ENCODE measurements at regions not wholly inside any gene's neighbourhood (a gene's known extent, or its start where the extent isn't known, plus 50 kb on each side); places are given as distances from the start of the nearest gene placed in this dataset.

- Histone ChIP-seq H3K27me3 (ENCODE audit: control insufficient read depth, low read length) (no peaks in the 10 kb centered on the region), H3K27ac (ENCODE audit: low read depth, low read length) (no peak overlapping the region), H3K36me3 (ENCODE audit: control insufficient read depth, low read length) (peaks cover 19% of the 10 kb centered on the region), H3K9me2 (replicated peaks; ENCODE audit: control insufficient read depth, low read length) (no peaks in the 10 kb centered on the region), H3K79me2 (ENCODE audit: control insufficient read depth, low read length) (no peaks in the 10 kb centered on the region), H3K4me1 (ENCODE audit: control insufficient read depth, low read length) (peaks cover 56% of the 10 kb centered on the region), H3K4me2 (ENCODE audit: low read length) (0 out of 2 replicates have a peak overlapping the region, but pooled peaks have one; percentile 5), H3K9me3 (ENCODE audit: control insufficient read depth, insufficient read depth, low read length) (no peaks in the 10 kb centered on the region), H4K20me1 (ENCODE audit: control insufficient read depth, insufficient read depth, low read depth, low read length) (no peaks in the 10 kb centered on the region), H3F3A (ENCODE audit: control insufficient read depth, insufficient read depth) (no peaks in the 10 kb centered on the region), H3K4me3 (ENCODE audit: low read length) (no peak overlapping the region)
- TF ChIP-seq, protein P1, sequence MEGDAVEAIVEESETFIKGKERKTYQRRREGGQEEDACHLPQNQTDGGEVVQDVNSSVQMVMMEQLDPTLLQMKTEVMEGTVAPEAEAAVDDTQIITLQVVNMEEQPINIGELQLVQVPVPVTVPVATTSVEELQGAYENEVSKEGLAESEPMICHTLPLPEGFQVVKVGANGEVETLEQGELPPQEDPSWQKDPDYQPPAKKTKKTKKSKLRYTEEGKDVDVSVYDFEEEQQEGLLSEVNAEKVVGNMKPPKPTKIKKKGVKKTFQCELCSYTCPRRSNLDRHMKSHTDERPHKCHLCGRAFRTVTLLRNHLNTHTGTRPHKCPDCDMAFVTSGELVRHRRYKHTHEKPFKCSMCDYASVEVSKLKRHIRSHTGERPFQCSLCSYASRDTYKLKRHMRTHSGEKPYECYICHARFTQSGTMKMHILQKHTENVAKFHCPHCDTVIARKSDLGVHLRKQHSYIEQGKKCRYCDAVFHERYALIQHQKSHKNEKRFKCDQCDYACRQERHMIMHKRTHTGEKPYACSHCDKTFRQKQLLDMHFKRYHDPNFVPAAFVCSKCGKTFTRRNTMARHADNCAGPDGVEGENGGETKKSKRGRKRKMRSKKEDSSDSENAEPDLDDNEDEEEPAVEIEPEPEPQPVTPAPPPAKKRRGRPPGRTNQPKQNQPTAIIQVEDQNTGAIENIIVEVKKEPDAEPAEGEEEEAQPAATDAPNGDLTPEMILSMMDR (IDR thresholded peaks at IDR 0.05; ENCODE audit: low read depth, low read length, poor library complexity, severe bottlenecking) = no peak
- no peak for TF ChIP-seq EZH2phosphoT487 (IDR thresholded peaks at IDR 0.05; ENCODE audit: borderline replicate concordance, low read length)
Measured at GRCh38 chr12:89935850-89936249, 227.2 kb upstream of the ATP2B1 start.

DNA sequence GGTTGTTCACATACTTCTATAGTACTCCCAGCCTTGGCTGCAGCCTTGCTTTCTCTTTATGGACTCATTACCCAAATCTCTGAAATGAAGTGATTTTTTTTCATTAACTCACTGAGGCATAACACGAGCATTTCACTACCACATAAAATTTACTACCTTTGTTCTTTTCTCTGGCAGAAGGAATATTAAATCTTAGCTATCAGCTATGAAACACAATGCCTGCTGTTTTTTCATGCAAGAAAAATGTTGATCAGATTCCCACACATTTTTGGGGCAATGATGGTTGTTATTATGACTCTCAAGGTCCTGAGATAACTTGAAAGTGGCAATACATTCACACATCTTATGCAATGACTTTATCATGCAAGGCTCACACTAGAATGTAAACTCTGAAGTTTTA, 225.3 kb upstream of the ATP2B1 start:
- Histone ChIP-seq H3K27me3 (ENCODE audit: control insufficient read depth, low read length) (no peaks in the 10 kb centered on the region), H3K4me2 (ENCODE audit: low read length) (no peak overlapping the region)

DNA sequence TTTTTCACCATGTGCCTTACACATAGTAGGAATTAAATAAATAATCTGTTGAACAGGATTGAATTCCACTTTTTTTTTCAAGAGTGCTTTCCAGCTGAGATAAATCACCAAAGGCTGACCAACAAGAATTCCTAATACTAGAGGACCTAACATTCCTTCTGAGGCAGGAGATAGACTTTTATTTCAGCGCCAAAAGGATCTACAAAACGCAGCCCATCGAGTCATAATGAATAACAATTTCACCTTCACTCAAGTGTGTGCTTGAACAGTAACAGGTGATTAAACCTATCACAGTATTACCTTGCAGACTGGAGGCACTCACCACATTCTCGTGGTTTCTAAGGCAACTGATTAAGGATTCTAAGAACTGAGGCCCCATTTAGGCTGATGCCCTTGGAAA, 224.3 kb upstream of the ATP2B1 start:
- H3K36me3 ChIP-seq (ENCODE audit: control insufficient read depth, low read length) = peaks cover 26% of the 10 kb centered on the region
- no peaks in the 10 kb centered on the region for H4K20me1 ChIP-seq (ENCODE audit: control insufficient read depth, insufficient read depth, low read depth, low read length)
- TF ChIP-seq, protein P1 (IDR thresholded peaks at IDR 0.05; ENCODE audit: low read depth, low read length, poor library complexity, severe bottlenecking) = no peak
- no peak for TF ChIP-seq EZH2phosphoT487 (IDR thresholded peaks at IDR 0.05; ENCODE audit: borderline replicate concordance, low read length)
- no peak overlapping the region for H3K27ac ChIP-seq (ENCODE audit: low read depth, low read length)
- no peaks in the 10 kb centered on the region for H3K27me3 ChIP-seq (ENCODE audit: control insufficient read depth, low read length)
- H3F3A ChIP-seq (ENCODE audit: control insufficient read depth, insufficient read depth) = peaks cover 10% of the 10 kb centered on the region
- no peaks in the 10 kb centered on the region for H3K9me3 ChIP-seq (ENCODE audit: control insufficient read depth, insufficient read depth, low read length)
- no peak overlapping the region for H3K4me2 ChIP-seq (ENCODE audit: low read length)
- peaks cover 79% of the 10 kb centered on the region for H3K4me1 ChIP-seq (ENCODE audit: control insufficient read depth, low read length)
- no peaks in the 10 kb centered on the region for H3K9me2 ChIP-seq (replicated peaks; ENCODE audit: control insufficient read depth, low read length)
- no peak overlapping the region for H3K4me3 ChIP-seq (ENCODE audit: low read length)
- no peaks in the 10 kb centered on the region for H3K79me2 ChIP-seq (ENCODE audit: control insufficient read depth, low read length)

More for the DNA sequence above, 225.3 kb upstream of the ATP2B1 start:
- Histone ChIP-seq H3F3A (ENCODE audit: control insufficient read depth, insufficient read depth) (peaks cover under 1% of the 10 kb centered on the region; the same call in 1 of the 2 replicates), H3K36me3 (ENCODE audit: control insufficient read depth, low read length) (peaks cover 26% of the 10 kb centered on the region), H3K9me3 (ENCODE audit: control insufficient read depth, insufficient read depth, low read length) (no peaks in the 10 kb centered on the region), H3K79me2 (ENCODE audit: control insufficient read depth, low read length) (no peaks in the 10 kb centered on the region), H3K9me2 (replicated peaks; ENCODE audit: control insufficient read depth, low read length) (no peaks in the 10 kb centered on the region), H4K20me1 (ENCODE audit: control insufficient read depth, insufficient read depth, low read depth, low read length) (no peaks in the 10 kb centered on the region), H3K27ac (ENCODE audit: low read depth, low read length) (no peak overlapping the region), H3K4me1 (ENCODE audit: control insufficient read depth, low read length) (peaks cover 69% of the 10 kb centered on the region), H3K4me3 (ENCODE audit: low read length) (no peak overlapping the region)
- TF ChIP-seq EZH2phosphoT487 (IDR thresholded peaks at IDR 0.05; ENCODE audit: borderline replicate concordance, low read length) = no peak
- TF ChIP-seq, protein P1 (IDR thresholded peaks at IDR 0.05; ENCODE audit: low read depth, low read length, poor library complexity, severe bottlenecking) = no peak
